ENCODE measurements at regions not wholly inside any gene's neighbourhood (a gene's known extent, or its start where the extent isn't known, plus 50 kb on each side); places are given as distances from the start of the nearest gene placed in this dataset.

- Mint-ChIP-seq H3K27ac (no peak overlapping the region), H3K36me3 (ENCODE audit: low read depth) (no peaks in the 10 kb centered on the region), H3K9me3 (no peaks in the 10 kb centered on the region), H3K27me3 (ENCODE audit: low read depth) (peaks cover 4% of the 10 kb centered on the region), H3K4me3 (no peak overlapping the region), H3K4me1 (ENCODE audit: low read depth) (no peaks in the 10 kb centered on the region)
Observed at GRCh38 chr10:33416209-33416608, 81.7 kb upstream of the NRP1 start.

GRCh38 chr10:33414841-33415240, 80.4 kb upstream of the NRP1 start:
- no peaks in the 10 kb centered on the region for H3K4me1 Mint-ChIP-seq (ENCODE audit: low read depth)
- H3K9me3 Mint-ChIP-seq, result no peaks in the 10 kb centered on the region
- H3K27ac Mint-ChIP-seq, result no peak overlapping the region
- H3K36me3 Mint-ChIP-seq (ENCODE audit: low read depth), result no peaks in the 10 kb centered on the region
- peaks cover 4% of the 10 kb centered on the region for H3K27me3 Mint-ChIP-seq (ENCODE audit: low read depth)
- no peak overlapping the region for H3K4me3 Mint-ChIP-seq

DNA sequence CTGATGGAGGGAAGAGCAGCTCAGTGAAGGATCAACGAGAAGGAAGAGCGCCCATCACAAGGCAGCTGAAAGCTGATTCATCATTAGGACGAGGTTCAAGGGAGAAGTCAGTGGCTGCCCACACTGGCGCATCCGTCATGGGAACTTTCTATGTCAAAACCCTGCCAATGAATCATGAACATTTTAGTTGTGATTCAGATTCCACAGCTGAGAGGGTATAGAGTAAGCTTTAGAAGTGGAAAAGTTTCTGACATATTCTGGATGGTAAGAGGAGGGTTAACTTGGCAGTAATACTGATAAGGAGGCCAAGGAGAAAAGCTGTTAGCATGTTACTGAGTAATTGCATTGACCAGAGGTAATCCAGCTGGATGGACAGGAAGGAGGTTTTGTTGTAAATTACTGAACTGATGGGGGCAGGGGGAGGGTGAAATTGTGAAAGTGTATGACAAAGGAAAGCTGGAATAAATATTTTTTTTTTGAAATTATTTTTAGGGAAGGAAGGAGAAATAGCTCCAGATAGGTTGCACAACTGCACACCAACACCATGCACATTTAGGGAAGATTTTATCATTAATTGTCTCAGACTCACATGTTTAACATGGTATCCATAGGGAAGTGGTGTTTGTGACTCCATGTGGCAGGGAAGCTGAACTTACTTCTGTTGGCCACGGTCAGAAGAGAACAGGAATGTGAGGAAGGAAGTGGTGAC, 78.3 kb upstream of the NRP1 start:
- H3K36me3 Mint-ChIP-seq (ENCODE audit: low read depth), result no peaks in the 10 kb centered on the region
- H3K27ac Mint-ChIP-seq, result no peak overlapping the region
- H3K4me1 Mint-ChIP-seq (ENCODE audit: low read depth), result no peaks in the 10 kb centered on the region
- no peaks in the 10 kb centered on the region for H3K9me3 Mint-ChIP-seq
- peaks cover 7% of the 10 kb centered on the region for H3K27me3 Mint-ChIP-seq (ENCODE audit: low read depth)
- no peak overlapping the region for H3K4me3 Mint-ChIP-seq

DNA sequence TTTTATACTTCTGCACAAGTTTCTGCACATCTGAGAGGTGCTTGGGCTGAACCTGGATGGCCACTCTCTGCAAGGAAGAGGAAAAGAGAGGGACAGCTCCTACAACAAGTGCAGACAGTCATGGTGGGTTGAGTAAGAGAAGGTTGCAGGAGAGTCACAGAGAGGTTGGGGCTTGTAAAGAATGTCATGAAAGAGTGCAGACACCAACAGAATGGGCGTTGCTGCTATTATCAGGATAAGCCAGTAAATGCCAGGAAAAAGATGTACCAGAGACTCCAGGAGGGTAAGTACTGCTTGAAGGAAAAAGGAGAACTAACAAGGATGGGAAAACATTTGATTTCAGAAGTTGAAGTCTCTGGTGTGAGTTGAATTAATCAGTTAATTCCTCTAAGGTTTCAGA, 77.8 kb upstream of the NRP1 start:
- Mint-ChIP-seq H3K9me3 (no peaks in the 10 kb centered on the region), H3K36me3 (ENCODE audit: low read depth) (no peaks in the 10 kb centered on the region)

GRCh38 chr10:33410860-33411234, 76.4 kb upstream of the NRP1 start:
- Mint-ChIP-seq H3K36me3 (ENCODE audit: low read depth) (no peaks in the 10 kb centered on the region), H3K27ac (no peak overlapping the region), H3K27me3 (ENCODE audit: low read depth) (peaks cover 13% of the 10 kb centered on the region), H3K4me1 (ENCODE audit: low read depth) (no peaks in the 10 kb centered on the region), H3K9me3 (no peaks in the 10 kb centered on the region), H3K4me3 (no peak overlapping the region)

More for the DNA sequence above, 77.8 kb upstream of the NRP1 start:
- Mint-ChIP-seq H3K4me3 (no peak overlapping the region), H3K27ac (no peak overlapping the region), H3K27me3 (ENCODE audit: low read depth) (peaks cover 7% of the 10 kb centered on the region), H3K4me1 (ENCODE audit: low read depth) (no peaks in the 10 kb centered on the region)

- no peaks in the 10 kb centered on the region for H3K9me3 Mint-ChIP-seq
- peaks cover 13% of the 10 kb centered on the region for H3K27me3 Mint-ChIP-seq (ENCODE audit: low read depth)
- H3K36me3 Mint-ChIP-seq (ENCODE audit: low read depth), result no peaks in the 10 kb centered on the region
- no peak overlapping the region for H3K4me3 Mint-ChIP-seq
- no peak overlapping the region for H3K27ac Mint-ChIP-seq
- H3K4me1 Mint-ChIP-seq (ENCODE audit: low read depth), result no peaks in the 10 kb centered on the region
Observed at GRCh38 chr10:33410096-33410859, 75.8 kb upstream of the NRP1 start.

- Mint-ChIP-seq H3K27me3 (ENCODE audit: low read depth) (peaks cover 9% of the 10 kb centered on the region), H3K36me3 (ENCODE audit: low read depth) (no peaks in the 10 kb centered on the region), H3K4me1 (ENCODE audit: low read depth) (no peaks in the 10 kb centered on the region), H3K9me3 (no peaks in the 10 kb centered on the region), H3K4me3 (no peak overlapping the region), H3K27ac (no peak overlapping the region)
Observed at GRCh38 chr10:33406596-33406995, 72.1 kb upstream of the NRP1 start.

DNA sequence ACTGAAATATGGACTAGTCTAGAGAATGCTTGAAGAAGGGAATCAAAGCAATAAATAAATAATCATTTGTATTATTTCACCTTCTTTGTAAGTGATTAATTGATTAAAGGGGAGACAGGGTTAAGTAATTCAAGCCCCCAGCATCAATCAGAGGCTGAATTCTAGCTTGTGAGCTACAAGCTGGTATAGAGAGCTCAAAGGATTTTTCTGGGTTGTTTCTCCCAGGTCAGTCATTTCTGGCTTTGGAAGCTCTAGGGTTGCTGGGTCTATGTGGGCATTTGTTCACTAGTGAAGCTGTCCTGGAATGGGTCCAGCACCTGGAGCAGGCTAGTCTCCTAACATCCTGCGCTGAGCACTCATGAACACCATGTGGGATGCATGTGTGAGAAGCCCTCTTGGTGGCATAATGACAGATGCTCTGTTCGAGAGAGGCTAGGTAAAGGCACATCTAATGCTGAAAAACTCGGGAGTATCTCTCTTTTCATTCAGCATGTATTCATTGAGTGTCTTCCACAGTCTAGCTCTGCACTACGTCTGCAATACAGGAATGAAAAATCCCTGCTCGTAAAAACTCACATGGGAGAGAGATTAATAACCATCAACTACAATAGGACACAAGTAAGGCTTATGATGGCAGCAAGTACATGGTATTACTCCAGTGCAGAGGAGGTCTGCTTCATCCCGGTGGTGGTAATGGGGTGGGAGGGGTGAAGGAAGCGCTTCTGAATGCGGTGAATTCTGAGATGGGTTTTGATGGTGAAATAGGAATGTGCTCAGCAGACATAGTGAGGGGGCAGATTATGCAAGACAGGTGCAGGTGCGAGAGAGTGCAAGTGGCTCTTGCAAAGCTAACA, 68.0 kb upstream of the NRP1 start:
- Mint-ChIP-seq H3K27me3 (ENCODE audit: low read depth) (peaks cover 16% of the 10 kb centered on the region), H3K36me3 (ENCODE audit: low read depth) (no peaks in the 10 kb centered on the region), H3K4me1 (ENCODE audit: low read depth) (no peaks in the 10 kb centered on the region), H3K27ac (no peak overlapping the region), H3K9me3 (no peaks in the 10 kb centered on the region), H3K4me3 (no peak overlapping the region)

- H3K36me3 Mint-ChIP-seq (ENCODE audit: low read depth), result no peaks in the 10 kb centered on the region
- H3K9me3 Mint-ChIP-seq, result no peaks in the 10 kb centered on the region
- H3K4me1 Mint-ChIP-seq (ENCODE audit: low read depth), result no peaks in the 10 kb centered on the region
- H3K27ac Mint-ChIP-seq, result no peak overlapping the region
- H3K4me3 Mint-ChIP-seq, result no peak overlapping the region
- H3K27me3 Mint-ChIP-seq (ENCODE audit: low read depth), result peaks cover 10% of the 10 kb centered on the region
Observed at GRCh38 chr10:33401300-33401699, 66.8 kb upstream of the NRP1 start.

DNA sequence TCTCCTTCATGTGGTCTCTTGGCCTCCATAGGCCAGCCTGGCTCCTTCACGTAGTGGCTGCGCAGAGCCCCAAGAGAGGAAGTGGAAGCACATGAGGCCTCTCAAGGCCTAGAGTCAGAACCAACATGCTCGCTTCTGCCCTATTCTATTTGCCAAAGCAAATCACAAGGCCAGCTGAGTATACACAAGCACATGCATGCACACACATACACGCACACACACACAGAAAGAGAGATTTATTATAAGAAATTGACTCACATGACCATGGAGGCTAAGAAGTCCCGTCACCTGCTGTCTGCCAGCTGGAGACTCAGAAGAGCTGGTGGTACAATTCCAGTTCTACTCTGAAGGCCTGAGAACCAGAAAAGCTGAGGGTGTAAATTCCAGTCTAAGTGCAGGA, 64.3 kb upstream of the NRP1 start:
- Mint-ChIP-seq H3K4me3 (no peak overlapping the region), H3K4me1 (ENCODE audit: low read depth) (no peaks in the 10 kb centered on the region), H3K36me3 (ENCODE audit: low read depth) (no peaks in the 10 kb centered on the region), H3K9me3 (no peaks in the 10 kb centered on the region), H3K27ac (no peak overlapping the region), H3K27me3 (ENCODE audit: low read depth) (peaks cover 10% of the 10 kb centered on the region)

GRCh38 chr10:33396938-33397337, 62.5 kb upstream of the NRP1 start:
- Mint-ChIP-seq H3K4me1 (ENCODE audit: low read depth) (no peaks in the 10 kb centered on the region), H3K4me3 (no peak overlapping the region), H3K27me3 (ENCODE audit: low read depth) (peaks cover 10% of the 10 kb centered on the region), H3K36me3 (ENCODE audit: low read depth) (no peaks in the 10 kb centered on the region), H3K27ac (no peak overlapping the region), H3K9me3 (no peaks in the 10 kb centered on the region)

- no peaks in the 10 kb centered on the region for H3K4me1 Mint-ChIP-seq (ENCODE audit: low read depth)
- no peak overlapping the region for H3K4me3 Mint-ChIP-seq
- no peak overlapping the region for H3K27ac Mint-ChIP-seq
- H3K27me3 Mint-ChIP-seq (ENCODE audit: low read depth), result peaks cover 8% of the 10 kb centered on the region
- no peaks in the 10 kb centered on the region for H3K36me3 Mint-ChIP-seq (ENCODE audit: low read depth)
- no peaks in the 10 kb centered on the region for H3K9me3 Mint-ChIP-seq
Observed at GRCh38 chr10:33396279-33396678, 61.8 kb upstream of the NRP1 start.

- peaks cover 6% of the 10 kb centered on the region for H3K27me3 Mint-ChIP-seq (ENCODE audit: low read depth)
- H3K4me1 Mint-ChIP-seq (ENCODE audit: low read depth), result no peaks in the 10 kb centered on the region
- H3K27ac Mint-ChIP-seq, result no peak overlapping the region
- H3K36me3 Mint-ChIP-seq (ENCODE audit: low read depth), result no peaks in the 10 kb centered on the region
- no peaks in the 10 kb centered on the region for H3K9me3 Mint-ChIP-seq
- no peak overlapping the region for H3K4me3 Mint-ChIP-seq
Observed at GRCh38 chr10:33395201-33395600, 60.7 kb upstream of the NRP1 start.

GRCh38 chr10:33392706-33393105, 58.2 kb upstream of the NRP1 start:
- H3K27ac Mint-ChIP-seq, result no peak overlapping the region
- no peaks in the 10 kb centered on the region for H3K4me1 Mint-ChIP-seq (ENCODE audit: low read depth)
- H3K9me3 Mint-ChIP-seq, result no peaks in the 10 kb centered on the region

More at GRCh38 chr10:33392706-33393105, 58.2 kb upstream of the NRP1 start:
- H3K27me3 Mint-ChIP-seq (ENCODE audit: low read depth), result peaks cover 15% of the 10 kb centered on the region
- no peak overlapping the region for H3K4me3 Mint-ChIP-seq
- H3K36me3 Mint-ChIP-seq (ENCODE audit: low read depth), result no peaks in the 10 kb centered on the region
